GM23248 (cell line): ENCODE measurements at regions not wholly inside any gene's neighbourhood (a gene's known extent, or its start where the extent isn't known, plus 50 kb on each side); places are given as distances from the start of the nearest gene placed in this dataset. TPM values are rescaled to one million over a fixed set of nuclear protein-coding genes. Genes with fewer than 3 reads are reported as not detected.

Experiments
- DNase-seq: peaks from one replicate; pipeline ENCODE4 v3.0.0-alpha.2; 2015
- H2AFZ ChIP-seq: fragments of 200-600 bp; sonication (generic); 2 replicates; pipeline ENCODE4 v1.6.1; 2016; ENCODE audit warnings: antibody characterized with exemption
- H3F3A ChIP-seq: fragments of 200-600 bp; sonication (generic); 2 replicates; pipeline ENCODE4 v1.6.1; 2016; ENCODE audit warnings: mild to moderate bottlenecking, antibody characterized with exemption, mixed run types; ENCODE audit not compliant: insufficient read depth
- H3K27ac ChIP-seq: fragments of 200-600 bp; sonication (generic); 2 replicates; pipeline ENCODE4 v1.5.1; 2016; ENCODE audit warnings: mild to moderate bottlenecking
- H3K27me3 ChIP-seq: fragments of 200-600 bp; sonication (generic); replicated peaks from 2 replicates; pipeline ENCODE4 v1.6.1; 2016; ENCODE audit warnings: mild to moderate bottlenecking; ENCODE audit not compliant: insufficient read depth
- H3K36me3 ChIP-seq: fragments of 200-600 bp; sonication (generic); 2 replicates; pipeline ENCODE4 v1.6.1; 2016; ENCODE audit warnings: low read depth, mild to moderate bottlenecking
- H3K4me1 ChIP-seq: fragments of 200-600 bp; sonication (generic); 2 replicates; pipeline ENCODE4 v1.6.1; 2016; ENCODE audit warnings: mild to moderate bottlenecking; ENCODE audit not compliant: insufficient read depth
- H3K4me2 ChIP-seq: fragments of 200-600 bp; sonication (generic); one replicate; pipeline ENCODE4 v1.6.1; 2016; ENCODE audit warnings: mild to moderate bottlenecking; ENCODE audit not compliant: unreplicated experiment
- H3K4me3 ChIP-seq: fragments of 200-600 bp; sonication (generic); 2 replicates; pipeline ENCODE4 v1.5.1; 2016; ENCODE audit warnings: mild to moderate bottlenecking
- H3K79me2 ChIP-seq: fragments of 200-600 bp; sonication (generic); 2 replicates; pipeline ENCODE4 v1.6.1; 2016; ENCODE audit warnings: mild to moderate bottlenecking; ENCODE audit not compliant: insufficient read depth
- H3K9ac ChIP-seq: fragments of 200-600 bp; sonication (generic); 2 replicates; pipeline ENCODE4 v1.6.1; 2016; ENCODE audit warnings: mild to moderate bottlenecking
- H3K9me2 ChIP-seq: fragments of 200-600 bp; sonication (generic); 2 replicates; pipeline ENCODE4 v1.6.1; 2016; ENCODE audit warnings: mixed run types, mild to moderate bottlenecking, moderate library complexity; ENCODE audit not compliant: insufficient read depth
- H3K9me3 ChIP-seq: fragments of 200-600 bp; sonication (generic); one replicate; pipeline ENCODE4 v1.6.1; 2017; ENCODE audit warnings: low read depth
- H4K20me1 ChIP-seq: fragments of 200-600 bp; sonication (generic); 2 replicates; pipeline ENCODE4 v1.6.0; 2016; ENCODE audit not compliant: insufficient read depth
- EZH2 ChIP-seq: fragments of 200-600 bp; sonication (generic); IDR thresholded peaks from 2 replicates; pipeline ENCODE4 v1.6.1; 2018; ENCODE audit warnings: antibody characterized with exemption, mild to moderate bottlenecking; ENCODE audit not compliant: insufficient read depth, poor library complexity, severe bottlenecking
- EZH2phosphoT487 ChIP-seq: fragments of 200-600 bp; sonication (generic); IDR thresholded peaks from 2 replicates; pipeline ENCODE4 v1.6.1; 2018; ENCODE audit warnings: antibody characterized with exemption, moderate library complexity, mild to moderate bottlenecking, low read depth; ENCODE audit not compliant: insufficient read depth
- WGBS, 2 experiments: methylation state at CpG; one replicate each; pipeline ENCODE4 v1.1.6; 2015 to 2017; ENCODE audit warnings: low lambda C conversion rate in 2 of 2, low coverage in 1 of 2; ENCODE audit errors: missing lambda C conversion rate in 2 of 2; 5-methylcytosine and 5-hydroxymethylcytosine counted together
- in situ Hi-C: fragments of 300-500 bp; cut with MboI; formaldehyde crosslinking; loops from 2 replicates; pipeline ENCODE4 v1.15.0; 2020
- small RNA-seq: library from RNA; depleted of rRNA; stranded (forward); fragments of <200 nt; gene quantifications from one replicate; pipeline ENCODE3, GENCODE V24; 2014; ENCODE audit warnings: low read depth, low replicate concordance

DNA sequence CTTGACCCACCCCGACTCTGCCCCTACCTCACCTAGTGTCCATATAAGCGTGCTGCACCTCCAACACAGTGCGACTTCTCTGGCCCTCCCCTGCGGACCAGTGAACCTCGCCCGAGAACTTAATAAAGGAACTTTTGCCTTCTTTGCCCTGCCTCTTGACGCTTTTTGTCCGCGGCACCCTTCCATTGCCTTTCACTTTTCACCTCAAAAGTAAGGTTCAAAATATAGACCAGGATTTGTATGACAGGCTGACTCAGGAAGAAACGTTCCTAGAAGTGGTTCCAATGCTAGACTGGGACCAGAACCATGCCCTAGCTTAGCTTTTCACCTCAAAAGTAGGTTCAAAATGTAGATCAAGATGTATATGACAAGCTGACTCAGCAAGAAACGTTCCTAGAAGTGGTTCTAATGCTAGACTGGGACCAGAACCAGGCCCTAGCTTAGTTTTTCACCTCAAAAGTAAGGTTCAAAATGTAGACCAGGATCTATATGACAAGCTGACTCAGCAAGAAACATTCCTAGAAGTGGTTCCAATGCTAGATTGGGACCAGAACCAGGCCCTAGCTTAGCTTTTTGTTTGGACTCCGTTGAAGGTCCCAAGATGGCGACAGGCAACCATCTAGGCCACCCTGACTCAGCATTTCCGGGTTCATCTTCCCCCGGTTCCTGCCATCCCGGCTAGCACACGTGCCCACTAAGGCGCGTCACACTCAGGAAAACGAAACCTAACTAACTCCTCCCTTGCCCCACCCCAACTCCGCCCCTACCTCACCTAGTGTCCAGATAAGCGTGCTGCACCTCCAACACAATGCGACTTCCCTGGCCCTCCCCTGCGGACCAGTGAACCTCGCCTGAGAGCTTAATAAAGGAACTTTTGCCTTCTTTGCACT lies 51.0 kb upstream of the TMEM97 start:
- Histone ChIP-seq H3K79me2 (no peaks in the 10 kb centered on the region), H3K4me1 (peaks cover 20% of the 10 kb centered on the region)

DNA sequence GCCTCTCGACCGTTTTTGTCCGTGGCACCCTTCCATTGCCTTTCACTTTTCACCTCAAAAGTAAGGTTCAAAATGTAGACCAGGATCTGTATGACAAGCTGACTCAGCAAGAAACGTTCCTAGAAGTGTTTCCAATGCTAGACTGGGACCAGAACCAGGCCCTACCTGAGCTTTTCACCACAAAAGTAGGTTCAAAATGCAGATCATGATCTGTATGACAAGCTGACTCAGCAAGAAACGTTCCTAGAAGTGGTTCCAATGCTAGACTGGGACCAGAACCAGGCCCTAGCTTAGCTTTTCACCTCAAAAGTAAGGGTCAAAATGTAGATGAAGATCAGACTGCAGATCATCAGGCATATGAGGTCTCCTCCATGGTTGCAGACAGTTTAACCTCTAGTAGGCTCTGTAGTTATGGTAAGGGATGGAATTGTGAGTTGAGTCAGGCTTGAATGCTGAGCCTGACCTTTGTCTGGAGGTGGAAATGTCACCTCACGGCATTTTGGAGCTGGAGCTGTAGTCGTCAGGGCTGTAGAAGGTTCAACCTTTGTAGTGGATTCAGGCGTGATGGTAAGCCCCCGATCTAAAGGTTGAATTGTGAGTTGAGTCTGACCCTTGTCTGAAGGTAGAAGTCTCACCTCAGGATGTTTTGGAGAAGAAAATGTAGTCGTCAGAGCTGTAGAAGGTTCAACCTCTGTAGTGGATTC lies 50.2 kb upstream of the TMEM97 start:
- H3K27me3 ChIP-seq = no peaks in the 10 kb centered on the region
- WGBS, 2 experiments = 78% methylated on average over 10 of the region's 10 CpGs

More for the DNA sequence above, 51.0 kb upstream of the TMEM97 start:
- no peaks in the 10 kb centered on the region for H3K9me3 ChIP-seq
- TF ChIP-seq EZH2 (no peak), EZH2phosphoT487 (no peak)
- no peak overlapping the region for H3K9ac ChIP-seq
- no peaks in the 10 kb centered on the region for H3K36me3 ChIP-seq
- in situ Hi-C loops = no loop called here
- H3K4me3 ChIP-seq = no peak overlapping the region
- 90% methylated on average over 25 of the region's 25 CpGs for WGBS, 2 experiments
- DNase-seq = no peak
- no peak overlapping the region for H2AFZ ChIP-seq
- H4K20me1 ChIP-seq = no peaks in the 10 kb centered on the region
- peaks cover 14% of the 10 kb centered on the region for H3F3A ChIP-seq
- no peaks in the 10 kb centered on the region for H3K9me2 ChIP-seq
- H3K27me3 ChIP-seq = no peaks in the 10 kb centered on the region
- no peak overlapping the region for H3K27ac ChIP-seq
- H3K4me2 ChIP-seq = no peak overlapping the region

More for the DNA sequence above, 50.2 kb upstream of the TMEM97 start:
- no peaks in the 10 kb centered on the region for H3K9me2 ChIP-seq
- H3K27ac ChIP-seq = no peak overlapping the region
- no peaks in the 10 kb centered on the region for H3K79me2 ChIP-seq
- H3K9ac ChIP-seq = no peak overlapping the region
- H3K4me1 ChIP-seq = peaks cover 20% of the 10 kb centered on the region
- H3K4me2 ChIP-seq = no peak overlapping the region
- no peaks in the 10 kb centered on the region for H3K36me3 ChIP-seq
- no peaks in the 10 kb centered on the region for H3K9me3 ChIP-seq
- in situ Hi-C loops = no loop called here
- no peak overlapping the region for H3K4me3 ChIP-seq
- no peak for TF ChIP-seq EZH2
- TF ChIP-seq EZH2phosphoT487 = no peak
- H3F3A ChIP-seq = peaks cover 14% of the 10 kb centered on the region
- no peak overlapping the region for H2AFZ ChIP-seq
- DNase-seq = no peak
- no peaks in the 10 kb centered on the region for H4K20me1 ChIP-seq

Small RNAs in the stretch of these regions (small RNA-seq; reads per million reads assigned to genes)
- gene AC061975.2 = not detected
